Mesothelial cell of epicardium (in vitro differentiated cells): ENCODE measurements at regions not wholly inside any gene's neighbourhood (a gene's known extent, or its start where the extent isn't known, plus 50 kb on each side); places are given as distances from the start of the nearest gene placed in this dataset.
"Not testable (repeated sequence)": the region's sequence is repeated elsewhere in the genome, so short reads cannot be mapped to it uniquely, and the experiment has no call there.

Experiments
- DNase-seq, 2 experiments: peaks; one replicate each; pipeline ENCODE4 v3.0.0; 2021; ENCODE audit warnings: low spot score in 2 of 2; ENCODE audit not compliant: unreplicated experiment in 2 of 2
- H3K27ac Mint-ChIP-seq: 2 replicates; pipeline ENCODE4 v1.8.0; 2021; ENCODE audit warnings: mixed read lengths
- H3K27me3 Mint-ChIP-seq: 2 replicates; pipeline ENCODE4 v1.8.0; 2021; ENCODE audit warnings: low read depth, mixed read lengths
- H3K36me3 Mint-ChIP-seq: 2 replicates; pipeline ENCODE4 v1.8.0; 2021; ENCODE audit warnings: mixed read lengths
- H3K4me1 Mint-ChIP-seq: 2 replicates; pipeline ENCODE4 v1.8.0; 2021; ENCODE audit warnings: mixed read lengths
- H3K4me3 Mint-ChIP-seq: 2 replicates; pipeline ENCODE4 v1.8.0; 2021; ENCODE audit warnings: mild to moderate bottlenecking, moderate library complexity, mixed read lengths
- H3K9me3 Mint-ChIP-seq: 2 replicates; pipeline ENCODE4 v1.8.0; 2021; ENCODE audit warnings: mixed read lengths
- TF ChIP-seq, protein P1 (sequence below): fragments of 200-600 bp; sonication (generic); IDR thresholded peaks from one replicate; pipeline ENCODE4 v1.5.0; 2021; ENCODE audit warnings: antibody characterized with exemption; ENCODE audit not compliant: unreplicated experiment

DNA sequence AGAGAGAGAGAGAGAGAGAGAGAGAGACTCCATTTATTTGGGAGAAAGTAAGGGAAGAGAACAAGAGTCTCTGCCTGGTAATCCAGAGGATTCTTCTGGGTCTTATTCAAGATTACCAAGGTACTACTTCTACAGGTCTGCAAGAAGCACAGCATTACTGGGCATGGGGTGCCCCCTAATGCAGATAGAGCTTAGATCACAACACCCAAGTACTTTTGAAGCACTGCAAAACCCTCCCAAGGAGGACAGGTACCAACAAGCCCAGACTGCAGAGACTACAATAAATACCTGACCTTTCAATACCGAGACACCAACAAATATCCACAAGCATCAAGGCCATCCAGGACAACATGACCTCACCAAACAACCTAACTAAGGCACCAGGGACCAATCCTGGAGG, 94.7 kb upstream of the PHF24 start:
- no peak overlapping the region for H3K4me3 Mint-ChIP-seq
- H3K9me3 Mint-ChIP-seq = peaks cover 27% of the 10 kb centered on the region
- DNase-seq = no peak
- peaks cover 39% of the 10 kb centered on the region for H3K27me3 Mint-ChIP-seq
- H3K27ac Mint-ChIP-seq = no peak overlapping the region
- TF ChIP-seq, protein P1, sequence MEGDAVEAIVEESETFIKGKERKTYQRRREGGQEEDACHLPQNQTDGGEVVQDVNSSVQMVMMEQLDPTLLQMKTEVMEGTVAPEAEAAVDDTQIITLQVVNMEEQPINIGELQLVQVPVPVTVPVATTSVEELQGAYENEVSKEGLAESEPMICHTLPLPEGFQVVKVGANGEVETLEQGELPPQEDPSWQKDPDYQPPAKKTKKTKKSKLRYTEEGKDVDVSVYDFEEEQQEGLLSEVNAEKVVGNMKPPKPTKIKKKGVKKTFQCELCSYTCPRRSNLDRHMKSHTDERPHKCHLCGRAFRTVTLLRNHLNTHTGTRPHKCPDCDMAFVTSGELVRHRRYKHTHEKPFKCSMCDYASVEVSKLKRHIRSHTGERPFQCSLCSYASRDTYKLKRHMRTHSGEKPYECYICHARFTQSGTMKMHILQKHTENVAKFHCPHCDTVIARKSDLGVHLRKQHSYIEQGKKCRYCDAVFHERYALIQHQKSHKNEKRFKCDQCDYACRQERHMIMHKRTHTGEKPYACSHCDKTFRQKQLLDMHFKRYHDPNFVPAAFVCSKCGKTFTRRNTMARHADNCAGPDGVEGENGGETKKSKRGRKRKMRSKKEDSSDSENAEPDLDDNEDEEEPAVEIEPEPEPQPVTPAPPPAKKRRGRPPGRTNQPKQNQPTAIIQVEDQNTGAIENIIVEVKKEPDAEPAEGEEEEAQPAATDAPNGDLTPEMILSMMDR = no peak
- H3K4me1 Mint-ChIP-seq = no peaks in the 10 kb centered on the region
- H3K36me3 Mint-ChIP-seq = no peaks in the 10 kb centered on the region

DNA sequence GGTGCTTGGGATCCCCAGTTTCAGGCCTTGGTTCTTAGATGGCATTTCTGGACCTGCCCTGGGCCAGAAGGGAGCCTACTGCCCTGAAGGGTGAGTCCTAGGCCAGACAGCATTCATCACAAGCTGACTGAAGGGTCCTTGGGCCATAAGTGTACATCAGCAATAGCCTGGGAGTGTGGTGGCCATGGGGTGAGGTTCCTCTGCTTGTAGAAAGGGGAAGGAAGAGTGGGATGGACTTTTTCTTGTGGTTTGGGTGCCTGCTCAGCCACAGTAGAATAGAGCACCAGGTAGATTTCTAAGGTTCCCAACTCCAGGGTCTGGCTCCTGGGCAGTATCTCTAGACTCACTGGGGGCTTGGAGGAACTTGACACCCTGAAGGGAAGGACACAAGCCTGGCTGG, 95.2 kb upstream of the PHF24 start:
- Mint-ChIP-seq H3K4me1 (no peaks in the 10 kb centered on the region), H3K27me3 (peaks cover 34% of the 10 kb centered on the region), H3K9me3 (peaks cover 31% of the 10 kb centered on the region), H3K4me3 (no peak overlapping the region), H3K27ac (no peak overlapping the region), H3K36me3 (no peaks in the 10 kb centered on the region)
- TF ChIP-seq, protein P1 = no peak
- DNase-seq = no peak

DNA sequence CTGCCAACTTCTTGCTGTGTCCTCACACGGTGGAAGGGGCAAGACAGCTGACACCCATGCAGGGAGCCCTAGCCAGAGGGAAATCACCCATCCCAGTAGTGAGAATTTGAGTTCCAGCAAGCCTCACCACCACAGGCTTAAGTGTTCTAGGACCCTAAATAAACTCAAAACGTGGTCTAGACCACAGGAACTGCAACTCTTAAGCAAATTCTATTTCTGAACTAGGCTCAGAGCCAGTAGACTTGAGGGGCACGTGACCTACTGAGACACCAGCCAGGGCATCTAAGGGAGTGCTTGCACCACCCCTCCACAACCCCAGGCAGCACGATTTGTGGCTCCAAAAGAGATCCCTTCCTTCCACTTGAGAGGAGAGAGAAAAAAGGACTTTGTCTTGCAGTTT, 96.0 kb upstream of the PHF24 start:
- Mint-ChIP-seq H3K27me3 (peaks cover 26% of the 10 kb centered on the region), H3K4me1 (no peaks in the 10 kb centered on the region), H3K36me3 (no peaks in the 10 kb centered on the region), H3K9me3 (peaks cover 36% of the 10 kb centered on the region), H3K27ac (no peak overlapping the region), H3K4me3 (no peak overlapping the region)
- TF ChIP-seq, protein P1 = no peak
- no peak for DNase-seq

DNA sequence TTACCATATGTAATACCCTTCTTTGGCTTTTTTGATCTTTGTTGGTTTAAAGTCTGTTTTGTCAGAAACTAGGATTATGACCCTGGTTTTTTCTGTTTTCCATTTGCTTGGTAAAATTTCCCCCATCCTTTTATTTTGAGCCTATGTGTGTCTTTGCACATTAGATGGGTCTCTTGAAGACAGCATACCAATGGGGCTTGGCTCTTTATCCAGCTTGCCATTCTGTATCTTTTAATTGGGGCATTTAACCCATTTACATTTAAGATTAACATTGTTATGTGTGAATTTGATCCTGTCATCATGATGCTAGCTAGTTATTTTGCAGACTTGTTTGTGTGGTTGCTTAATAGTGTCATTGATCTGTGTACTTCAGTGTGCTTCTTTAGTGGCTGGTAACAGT, 103.1 kb upstream of the PHF24 start:
- H3K4me3 Mint-ChIP-seq, H3K4me1 Mint-ChIP-seq, H3K27me3 Mint-ChIP-seq, DNase-seq, H3K27ac Mint-ChIP-seq, H3K36me3 Mint-ChIP-seq: not testable (repeated sequence)
- H3K9me3 Mint-ChIP-seq = peaks cover 43% of the 10 kb centered on the region

DNA sequence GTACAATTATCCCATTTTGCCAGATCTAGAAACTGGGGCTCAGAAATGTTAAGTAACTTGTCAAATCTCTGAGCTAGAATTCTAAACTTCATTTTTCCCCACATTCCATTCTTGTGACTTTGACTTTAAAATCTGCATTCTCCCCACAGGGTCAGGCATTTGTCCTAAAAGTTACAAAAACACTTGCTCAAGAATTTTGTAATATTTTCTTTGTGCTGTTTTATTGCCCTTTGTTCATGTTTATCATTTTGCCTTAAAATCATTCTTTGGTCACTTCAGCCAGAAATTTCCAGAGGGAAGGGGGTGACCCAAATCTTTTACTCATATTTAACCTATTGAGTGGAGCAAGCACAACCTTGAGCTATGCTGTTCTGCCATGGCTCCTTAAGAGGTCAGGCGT, 120.1 kb upstream of the CCL21 start:
- no peak overlapping the region for H3K4me3 Mint-ChIP-seq
- TF ChIP-seq, protein P1 = no peak
- H3K36me3 Mint-ChIP-seq = no peaks in the 10 kb centered on the region
- no peak for DNase-seq
- H3K4me1 Mint-ChIP-seq = no peaks in the 10 kb centered on the region
- peaks cover 21% of the 10 kb centered on the region for H3K27me3 Mint-ChIP-seq
- H3K27ac Mint-ChIP-seq = no peak overlapping the region
- H3K9me3 Mint-ChIP-seq = no peaks in the 10 kb centered on the region

DNA sequence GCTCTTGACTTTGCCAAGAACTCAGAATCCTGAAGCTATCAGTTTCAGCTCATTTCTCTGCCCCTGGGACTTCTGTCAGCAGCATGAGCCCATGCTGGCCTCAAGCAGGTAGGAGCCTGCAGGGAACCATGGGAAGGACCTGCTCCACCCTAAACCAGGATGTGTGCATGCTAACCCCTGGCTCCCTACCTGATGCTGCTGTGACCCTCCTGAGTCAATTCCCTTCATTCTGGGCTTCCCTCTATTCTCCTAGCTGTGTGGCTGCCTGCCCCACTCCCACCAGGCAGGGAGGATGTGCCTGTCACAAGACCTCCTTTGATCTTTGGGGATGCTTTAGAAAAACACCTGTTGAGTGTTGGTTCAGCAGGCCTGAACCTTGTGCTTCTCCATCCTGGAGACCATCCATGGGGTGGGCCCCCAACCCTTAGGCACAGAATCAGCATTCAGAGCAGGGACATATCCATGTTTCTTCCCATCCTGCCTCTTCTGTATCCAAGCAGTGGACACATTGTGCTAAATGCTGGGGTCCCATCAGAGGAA, 117.1 kb upstream of the CCL21 start:
- H3K27me3 Mint-ChIP-seq = peaks cover 34% of the 10 kb centered on the region
- H3K27ac Mint-ChIP-seq = no peak overlapping the region
- H3K9me3 Mint-ChIP-seq = no peaks in the 10 kb centered on the region
- H3K4me3 Mint-ChIP-seq = no peak overlapping the region
- no peaks in the 10 kb centered on the region for H3K36me3 Mint-ChIP-seq
- H3K4me1 Mint-ChIP-seq = no peaks in the 10 kb centered on the region
- TF ChIP-seq, protein P1 = no peak
- DNase-seq = no peak
